NCI-H748 treated with DMSO at 0.1 percent for 48 hours (cell line): ENCODE measurements at regions not wholly inside any gene's neighbourhood (a gene's known extent, or its start where the extent isn't known, plus 50 kb on each side); places are given as distances from the start of the nearest gene placed in this dataset.

Experiments used
- DNase-seq: peaks from one replicate; lab custom pipeline; 2025; lab: John Stamatoyannopoulos, UW

GRCh38 chr3:144141496-144141895 lies 169.9 kb downstream of the DIPK2A start:
- DNase-seq: no peak

- DNase-seq: no peak
Observed at GRCh38 chr3:144142151-144142840, 170.7 kb downstream of the DIPK2A start.

- no peak for DNase-seq
Observed at GRCh38 chr3:144148356-144148755, 176.7 kb downstream of the DIPK2A start.

- no peak for DNase-seq
Observed at GRCh38 chr3:144151983-144152382, 180.4 kb downstream of the DIPK2A start.

- no peak for DNase-seq
Observed at GRCh38 chr3:144160627-144161026, 189.0 kb downstream of the DIPK2A start.

GRCh38 chr3:144162042-144162441 lies 190.4 kb downstream of the DIPK2A start:
- DNase-seq: peak; percentile 18

GRCh38 chr3:144164352-144164751 lies 192.7 kb downstream of the DIPK2A start:
- no peak for DNase-seq

- DNase-seq: no peak
Observed at GRCh38 chr3:144165482-144165881, 193.9 kb downstream of the DIPK2A start.

GRCh38 chr3:144167634-144168033 lies 196.0 kb downstream of the DIPK2A start:
- no peak for DNase-seq

- DNase-seq: no peak
Observed at GRCh38 chr3:144173491-144173890, 201.9 kb downstream of the DIPK2A start.

- no peak for DNase-seq
Observed at GRCh38 chr3:144175644-144176425, 204.2 kb downstream of the DIPK2A start.

- no peak for DNase-seq
Observed at GRCh38 chr3:144177649-144178048, 206.0 kb downstream of the DIPK2A start.

GRCh38 chr3:144178607-144179006 lies 207.0 kb downstream of the DIPK2A start:
- DNase-seq: no peak

GRCh38 chr3:144181062-144181461 lies 209.4 kb downstream of the DIPK2A start:
- DNase-seq: no peak

GRCh38 chr3:144182501-144182900 lies 210.9 kb downstream of the DIPK2A start:
- DNase-seq: no peak

- DNase-seq: no peak
Observed at GRCh38 chr3:144185276-144185675, 213.7 kb downstream of the DIPK2A start.

- no peak for DNase-seq
Observed at GRCh38 chr3:144187531-144188210, 216.0 kb downstream of the DIPK2A start.

GRCh38 chr3:144189044-144189443 lies 217.4 kb downstream of the DIPK2A start:
- DNase-seq: no peak

- no peak for DNase-seq
Observed at GRCh38 chr3:144197116-144197515, 225.5 kb downstream of the DIPK2A start.

- DNase-seq: no peak
Observed at GRCh38 chr3:144197582-144197981, 226.0 kb downstream of the DIPK2A start.

GRCh38 chr3:144200004-144200403 lies 228.4 kb downstream of the DIPK2A start:
- no peak for DNase-seq

GRCh38 chr3:144200466-144200865 lies 228.8 kb downstream of the DIPK2A start:
- DNase-seq: no peak

GRCh38 chr3:144221761-144222160 lies 250.1 kb downstream of the DIPK2A start:
- peak; percentile 44 for DNase-seq
